GM18873 (cell line): ENCODE measurements at regions not wholly inside any gene's neighbourhood (a gene's known extent, or its start where the extent isn't known, plus 50 kb on each side); places are given as distances from the start of the nearest gene placed in this dataset.

ENCODE experiments used
- ATAC-seq: cut with Tn5 transposase; IDR thresholded peaks from one replicate; pipeline ENCODE4 v1.9.1; 2021; ENCODE audit warnings: mild to moderate bottlenecking, moderate library complexity, moderate number of reproducible peaks; ENCODE audit not compliant: unreplicated experiment, low FRiP score

DNA sequence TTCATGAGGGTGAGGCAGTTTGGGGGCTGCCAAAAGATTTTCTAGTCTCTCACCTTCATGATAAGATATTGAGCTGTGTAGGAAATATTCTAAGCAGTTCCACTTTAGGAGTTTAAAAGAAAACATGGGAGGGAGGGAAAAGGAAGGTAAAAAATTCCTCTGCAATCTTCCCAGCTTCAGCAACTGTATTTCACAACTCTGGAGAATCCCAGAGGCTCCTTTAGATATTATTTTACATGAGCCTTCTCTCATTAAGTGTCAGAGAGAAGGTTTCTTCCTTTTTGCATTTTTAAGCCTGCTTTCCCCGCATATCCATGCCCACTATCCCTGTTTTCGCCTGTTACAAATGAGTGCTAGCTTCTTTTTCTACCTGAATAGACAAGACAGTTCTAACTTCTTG lies 289.4 kb downstream of the CHRM3 start:
- no peak for ATAC-seq

DNA sequence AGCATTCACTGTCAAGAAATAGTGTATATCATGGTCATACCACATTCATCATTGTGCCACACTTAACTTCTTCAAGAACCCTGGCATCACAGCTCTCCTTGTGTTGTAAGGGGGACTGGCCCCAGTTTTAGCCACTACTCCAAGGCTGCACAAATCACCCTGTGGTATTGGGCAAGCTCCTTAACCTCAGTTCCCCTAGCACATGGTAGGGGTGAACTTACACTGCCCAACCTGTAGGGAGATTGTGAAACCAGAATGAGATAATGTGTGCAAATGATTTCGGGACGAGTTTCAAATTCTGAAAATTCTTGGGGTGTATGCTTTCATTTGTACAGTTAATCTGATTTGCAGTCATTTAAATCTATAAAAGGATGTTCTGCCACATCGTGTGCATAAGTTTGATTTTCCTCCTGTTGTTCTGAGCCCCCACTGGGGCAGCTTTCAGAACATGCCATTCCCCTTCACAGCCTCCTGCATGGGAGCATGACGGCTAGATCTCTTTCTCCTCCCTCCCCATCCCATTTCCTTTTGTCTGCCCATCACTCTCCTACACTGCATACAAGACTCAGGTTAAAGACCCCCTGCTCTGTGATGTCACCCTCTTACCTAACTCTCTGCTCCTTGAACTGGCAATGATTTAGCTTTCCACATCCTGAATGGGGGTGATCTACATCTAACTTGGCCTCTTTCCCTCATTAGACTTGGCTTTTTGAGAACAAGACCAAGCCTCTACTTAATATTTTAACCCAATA lies 290.3 kb downstream of the CHRM3 start:
- ATAC-seq: no peak

DNA sequence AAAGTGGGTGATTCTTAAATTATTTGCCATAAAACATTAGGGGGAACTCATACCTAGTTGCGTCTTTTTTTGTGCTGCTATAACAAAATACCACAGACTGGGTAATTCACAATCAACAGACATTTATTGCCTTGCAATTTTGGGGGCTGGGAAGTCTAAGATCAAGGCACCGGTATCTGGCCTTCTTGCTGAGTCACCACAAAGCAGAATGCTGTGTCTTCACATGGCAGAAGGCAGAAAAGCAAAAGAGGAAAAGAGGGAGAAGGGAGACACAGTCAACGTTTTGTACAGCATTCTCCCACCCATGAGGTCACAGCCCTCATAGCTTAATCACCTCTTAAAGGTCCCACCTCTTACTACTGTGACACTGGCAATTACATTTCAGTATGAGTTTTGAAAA lies 291.0 kb downstream of the CHRM3 start:
- ATAC-seq: no peak

DNA sequence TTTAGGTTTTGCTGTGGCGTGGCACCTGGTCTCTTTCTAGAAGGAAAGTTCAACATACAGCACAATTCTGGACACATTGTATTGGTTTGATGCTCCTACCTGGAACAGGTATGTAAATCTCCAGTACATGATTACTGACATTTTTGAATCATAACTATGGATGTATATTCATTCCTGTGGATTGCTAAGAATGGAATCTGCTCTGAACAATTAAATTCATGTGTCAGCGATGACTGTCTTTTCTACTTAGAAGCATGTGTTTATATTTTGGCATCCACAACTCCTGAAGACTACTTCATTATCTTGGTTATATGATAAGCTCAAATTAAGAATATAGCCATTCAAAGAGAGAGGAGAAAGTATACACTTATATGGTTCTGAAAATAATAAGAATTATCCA lies 291.8 kb downstream of the CHRM3 start:
- ATAC-seq: no peak

DNA sequence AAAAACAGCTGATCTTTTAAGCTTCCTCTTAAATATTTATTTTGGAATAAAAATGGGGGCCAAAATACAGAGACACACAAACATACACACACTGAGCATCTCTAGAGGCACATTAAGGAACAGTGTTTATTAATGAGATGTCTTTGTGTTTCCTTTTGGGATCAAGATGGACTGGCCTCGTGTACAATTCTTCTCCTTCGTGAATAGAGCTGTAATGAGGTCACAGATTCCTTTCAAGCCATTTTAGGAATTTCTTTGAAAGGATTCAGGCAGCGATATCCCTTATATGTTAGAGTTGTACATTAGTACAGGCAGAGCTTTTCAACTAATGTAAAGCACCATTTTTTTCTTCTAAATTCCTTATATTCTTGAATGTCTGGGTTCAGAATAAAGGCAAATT lies 295.7 kb downstream of the CHRM3 start:
- ATAC-seq: no peak

DNA sequence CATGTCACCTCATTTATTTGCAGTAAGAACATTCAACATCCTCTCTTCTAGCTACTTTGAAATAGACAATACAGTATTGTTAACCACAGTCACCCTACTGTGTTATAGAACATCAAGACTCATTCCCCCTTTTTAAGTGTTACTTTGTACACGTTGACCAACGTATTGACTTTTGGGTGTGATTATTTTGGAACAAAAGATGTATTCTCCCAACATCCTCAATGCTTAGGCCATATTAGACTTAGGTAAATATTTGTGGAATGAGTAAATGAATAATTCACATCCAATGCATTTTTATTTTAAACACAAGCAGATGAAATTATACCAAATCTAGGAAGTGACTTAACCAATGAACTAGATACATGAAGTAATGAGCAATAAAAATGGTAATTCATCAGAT lies 296.6 kb downstream of the CHRM3 start:
- ATAC-seq: no peak

DNA sequence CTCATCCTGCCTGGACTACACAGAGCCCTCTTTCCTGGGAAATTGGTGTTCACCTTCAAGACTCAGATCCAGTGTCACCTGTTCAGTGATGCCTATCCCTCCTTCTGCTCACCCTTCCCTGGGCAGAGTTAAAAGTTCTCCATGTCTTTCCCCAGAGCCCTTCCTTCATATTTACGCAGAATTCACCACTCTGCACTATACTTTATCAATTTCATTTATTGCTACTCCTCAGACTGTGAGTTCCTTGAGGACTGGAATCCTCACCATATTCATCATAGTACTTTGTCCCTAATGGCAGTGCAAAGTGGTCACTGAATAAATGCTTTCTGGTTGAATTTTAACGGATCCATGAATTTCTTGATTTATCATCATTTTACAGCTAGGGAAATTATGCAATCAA lies 300.0 kb downstream of the CHRM3 start:
- ATAC-seq: no peak

DNA sequence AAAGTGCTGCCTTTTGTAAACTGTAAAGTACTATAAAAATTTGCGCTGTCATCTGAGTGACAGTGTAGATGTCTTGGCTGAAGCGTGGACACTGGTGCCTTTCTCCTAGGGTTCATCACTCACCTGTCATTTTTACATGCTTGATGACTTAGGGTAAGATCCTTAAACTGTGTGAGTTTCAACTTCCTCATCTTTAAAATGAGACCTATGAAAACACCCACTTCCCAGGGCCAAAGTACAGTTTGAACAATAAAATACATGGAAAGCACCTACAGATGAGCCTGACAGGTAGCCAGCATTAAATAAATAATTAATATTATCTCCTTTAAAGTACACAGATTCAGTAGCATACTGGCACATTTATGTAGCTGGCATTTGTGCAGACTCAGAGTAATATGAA lies 309.9 kb downstream of the CHRM3 start:
- ATAC-seq: no peak

DNA sequence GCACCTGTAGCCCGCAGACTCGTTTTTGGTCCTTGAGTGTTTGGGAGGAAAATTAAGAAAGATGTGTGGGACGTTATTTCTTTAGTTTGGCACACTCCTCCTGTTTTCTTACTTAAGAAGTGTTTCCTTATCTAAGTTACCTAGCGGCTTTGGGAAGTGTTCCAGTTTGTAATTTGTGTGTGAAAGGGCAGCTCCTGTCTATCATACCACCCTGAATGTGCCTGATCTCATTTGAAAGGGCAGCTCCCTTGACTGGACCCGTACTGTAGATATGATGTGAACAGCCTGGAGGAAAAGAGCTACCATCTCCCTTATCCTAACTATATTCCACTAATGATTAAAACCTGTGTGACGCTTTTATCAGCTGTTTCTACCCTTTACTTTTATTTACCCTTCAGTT lies 314.3 kb downstream of the CHRM3 start:
- no peak for ATAC-seq

DNA sequence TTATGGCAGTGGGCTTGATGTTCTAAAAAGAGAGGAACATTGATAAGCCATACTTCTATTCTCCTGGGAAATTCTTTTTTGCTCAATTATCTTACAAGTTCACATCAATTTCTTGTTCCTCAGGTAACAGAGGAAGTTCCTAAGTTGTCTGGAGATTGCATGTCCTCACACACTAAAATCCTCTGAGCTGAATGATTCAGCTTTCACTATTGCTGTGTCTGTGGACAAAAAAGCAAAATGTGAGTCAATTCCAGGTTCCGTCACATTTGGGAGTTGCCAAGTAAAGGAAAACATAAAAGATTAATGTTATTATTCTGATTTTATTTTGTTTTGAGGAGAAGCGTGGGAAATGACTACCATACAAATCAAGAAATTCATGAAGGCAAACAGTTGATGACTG lies 316.7 kb downstream of the CHRM3 start:
- no peak for ATAC-seq

DNA sequence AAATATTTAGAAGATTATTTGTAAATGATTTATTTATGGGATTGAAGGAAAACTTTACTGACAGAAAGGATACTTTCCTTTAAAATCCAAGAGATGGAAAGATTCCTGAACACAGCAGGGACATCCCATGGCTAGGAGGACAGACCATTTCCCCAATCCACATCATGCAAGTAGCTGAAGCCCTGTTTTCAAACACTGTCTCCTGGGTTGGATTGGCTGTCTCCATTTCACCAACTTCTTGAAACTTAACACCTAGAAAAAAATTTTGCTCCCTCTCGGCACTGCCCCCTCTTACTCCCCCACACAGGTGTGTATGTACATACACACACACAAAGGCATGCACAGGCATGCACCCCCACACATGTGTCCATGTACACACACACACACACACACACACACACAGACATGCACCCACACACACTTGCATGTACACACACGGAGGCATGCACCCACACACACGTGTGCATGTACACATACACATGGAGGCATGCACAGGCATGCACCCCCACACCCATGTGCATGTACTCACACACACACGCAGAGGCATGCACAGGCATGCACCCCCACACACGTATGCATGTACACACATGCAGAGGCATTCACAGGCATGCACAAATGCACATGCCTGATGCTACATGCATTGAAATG lies 320.0 kb downstream of the CHRM3 start:
- no peak for ATAC-seq

DNA sequence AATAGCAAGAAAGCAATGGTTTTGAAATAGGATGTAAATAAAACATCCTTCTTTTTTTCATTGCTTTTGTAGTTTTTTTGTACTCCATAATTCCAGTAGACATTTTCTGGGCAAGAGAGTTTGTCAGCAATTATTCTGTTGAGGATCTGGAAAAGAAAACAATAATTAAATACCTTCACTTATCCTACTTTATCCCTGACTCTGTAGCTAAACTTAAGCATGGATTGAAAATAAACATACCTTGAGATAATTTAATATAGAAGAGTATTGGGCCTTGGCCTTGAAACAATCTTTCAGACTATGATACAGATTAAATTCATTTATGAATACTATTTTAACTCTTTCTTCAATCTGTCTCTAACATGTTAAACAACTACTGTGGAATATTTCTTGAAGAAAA lies 321.2 kb downstream of the CHRM3 start:
- no peak for ATAC-seq

DNA sequence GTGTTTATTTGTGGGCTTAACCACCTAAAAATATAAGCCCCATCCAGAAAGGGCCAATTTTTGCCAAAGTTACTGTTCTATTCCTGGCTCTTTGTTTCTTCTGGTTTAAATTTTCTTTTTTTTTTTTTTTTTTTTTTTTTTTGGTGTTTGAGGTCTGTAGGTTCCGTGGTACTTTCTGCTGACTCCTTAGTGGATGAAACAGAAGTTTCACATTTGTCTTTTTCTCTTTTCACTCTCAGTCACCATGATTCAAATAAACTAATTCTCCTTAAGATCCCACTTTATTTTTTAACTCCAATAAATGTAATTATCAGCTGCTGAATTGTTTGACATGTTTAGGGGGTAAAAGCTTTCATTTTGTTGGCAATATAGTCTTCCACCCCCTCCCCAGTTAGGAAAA lies 322.3 kb downstream of the CHRM3 start:
- no peak for ATAC-seq

DNA sequence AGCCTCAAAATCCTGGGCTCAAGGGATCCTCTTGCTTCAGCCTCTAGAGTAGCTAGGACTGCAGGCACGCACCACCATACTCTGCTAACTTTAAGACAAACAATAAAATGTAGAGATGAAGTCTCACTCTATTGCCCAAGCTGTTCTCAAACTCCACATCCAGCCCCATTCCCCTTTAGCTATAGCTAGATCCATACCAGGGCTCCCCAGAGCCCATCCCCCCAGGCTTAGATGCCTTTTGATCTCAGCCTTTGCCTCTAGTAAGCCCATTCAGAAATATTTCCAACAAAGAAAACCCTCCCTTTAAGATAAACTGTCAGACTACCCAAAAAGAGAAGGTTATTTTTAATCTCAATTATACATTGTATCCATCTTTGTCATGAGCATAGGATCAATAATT lies 325.4 kb downstream of the CHRM3 start:
- ATAC-seq: no peak

DNA sequence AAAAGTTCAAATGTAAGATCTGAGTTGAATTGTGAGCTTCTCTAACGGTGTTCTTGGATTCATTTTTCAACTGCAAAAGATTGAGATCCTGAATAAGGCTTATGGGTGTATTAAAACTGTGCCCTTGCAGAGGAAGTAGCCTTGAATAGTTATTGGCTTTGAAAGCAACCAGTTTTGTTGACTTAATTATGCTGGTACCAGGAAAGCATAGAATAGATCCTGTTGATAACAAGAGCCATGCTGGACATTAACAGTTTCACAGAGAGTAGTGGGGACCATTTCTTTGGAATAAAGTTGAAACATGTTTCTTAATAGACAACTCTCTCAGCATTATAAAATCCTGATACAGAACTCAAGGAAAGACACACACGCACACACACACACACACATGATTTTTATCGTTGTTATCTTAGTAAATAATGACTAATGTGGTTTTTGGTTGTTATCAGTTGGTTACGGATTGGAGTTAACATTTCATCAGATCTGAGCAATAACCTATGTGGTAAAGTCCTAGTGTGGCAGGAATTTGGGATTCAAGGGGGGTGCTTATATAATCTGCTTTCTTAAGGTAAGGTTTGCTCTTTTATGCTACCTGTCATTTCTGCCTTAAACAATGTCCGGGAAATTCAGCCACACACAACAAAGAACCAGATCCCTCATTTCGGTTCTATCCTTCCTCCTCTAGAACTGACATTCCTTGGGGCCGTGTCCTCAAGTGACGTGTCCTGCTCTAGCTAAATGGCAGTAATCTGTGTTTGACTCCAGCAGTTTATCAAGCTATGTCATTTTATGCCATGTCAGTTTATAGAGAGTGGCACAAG lies 330.9 kb downstream of the CHRM3 start:
- no peak for ATAC-seq

DNA sequence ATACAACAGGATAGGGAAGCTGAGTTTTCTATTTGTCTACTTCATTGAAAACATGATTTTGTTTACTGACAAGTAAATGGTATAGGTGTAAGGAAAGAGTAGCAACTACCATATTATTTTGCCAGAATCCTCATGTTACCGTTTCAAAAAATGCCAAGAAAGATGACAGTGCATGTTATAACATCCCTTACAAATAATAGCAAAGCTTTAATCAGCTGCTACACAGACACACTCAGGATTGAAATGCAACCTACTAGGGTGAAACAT lies 331.5 kb downstream of the CHRM3 start:
- ATAC-seq: no peak

DNA sequence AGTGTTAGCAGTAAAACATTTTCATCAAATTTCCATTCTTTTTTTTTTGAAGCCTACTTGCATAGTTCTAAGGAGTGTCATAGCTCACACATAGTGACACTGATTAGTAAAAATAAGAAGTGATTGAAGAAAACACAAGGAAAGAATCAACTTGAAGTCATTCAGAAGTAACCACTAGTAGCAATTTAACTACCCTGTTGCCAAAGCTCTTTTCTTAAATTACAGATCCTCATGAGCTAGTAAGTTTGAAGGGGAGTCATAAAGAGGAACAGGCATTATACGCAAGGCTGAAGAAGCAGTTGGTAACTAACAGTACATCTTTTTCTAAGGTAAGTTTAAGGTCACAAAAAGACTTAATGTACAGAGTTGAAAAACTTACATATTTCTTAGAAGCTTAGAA lies 332.2 kb downstream of the CHRM3 start:
- no peak for ATAC-seq

DNA sequence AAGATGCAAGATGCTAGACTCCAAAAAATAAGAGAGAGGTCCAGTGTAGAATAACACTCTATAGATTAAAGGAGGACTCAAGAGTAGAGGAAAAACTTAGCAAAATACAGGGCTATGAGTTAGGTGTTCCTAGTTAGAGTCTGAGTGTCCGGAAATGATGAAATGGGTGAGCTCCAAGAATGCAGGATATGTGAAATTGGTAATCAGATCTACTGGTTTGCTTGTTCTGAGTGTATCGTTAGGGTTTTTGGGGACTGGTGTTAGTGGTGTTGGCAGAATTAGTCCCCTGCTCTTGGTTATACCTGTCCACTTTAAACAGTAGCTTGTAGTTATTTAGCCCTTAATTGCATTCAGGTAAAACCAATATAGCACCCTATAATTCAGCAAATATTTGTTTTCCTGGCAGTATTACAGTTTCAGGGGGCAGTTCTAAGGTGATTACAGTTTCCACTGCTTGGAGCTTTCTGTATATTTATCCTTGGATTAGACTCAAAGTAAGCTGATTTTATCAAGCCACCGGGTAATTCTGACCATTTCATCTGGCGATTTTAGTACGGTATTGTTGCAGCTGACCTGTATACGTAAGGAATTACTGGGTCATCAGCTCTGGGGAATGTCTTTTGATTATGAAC lies 332.7 kb downstream of the CHRM3 start:
- no peak for ATAC-seq

DNA sequence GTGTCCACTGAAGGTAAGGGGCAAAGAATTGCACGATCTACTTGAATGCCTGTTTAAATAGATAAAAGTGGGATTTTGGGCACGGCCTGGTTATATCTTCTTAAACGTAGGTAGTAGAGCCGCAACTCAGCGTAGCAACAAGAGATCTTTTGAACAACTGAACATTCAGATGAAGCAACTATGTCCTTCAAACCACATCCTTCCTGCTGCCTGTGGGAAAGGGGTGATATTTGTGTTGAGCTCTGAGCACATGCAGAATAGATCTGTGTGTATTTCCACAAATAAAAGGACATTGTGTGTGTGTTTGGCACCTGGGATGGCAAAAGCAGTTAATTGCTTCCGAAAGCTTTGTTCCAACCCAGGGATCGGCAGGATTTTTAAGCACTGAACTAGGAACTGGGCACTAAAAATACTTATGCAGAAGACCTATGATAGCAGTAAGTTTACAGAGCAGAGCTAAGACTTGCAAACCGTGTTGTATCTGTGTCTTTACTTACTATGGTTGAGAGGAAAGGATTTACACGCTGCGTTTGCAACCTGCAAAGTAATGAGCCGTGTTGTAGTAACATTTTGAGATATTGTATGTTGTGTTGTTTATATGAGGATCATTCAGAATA lies 333.4 kb downstream of the CHRM3 start:
- no peak for ATAC-seq

DNA sequence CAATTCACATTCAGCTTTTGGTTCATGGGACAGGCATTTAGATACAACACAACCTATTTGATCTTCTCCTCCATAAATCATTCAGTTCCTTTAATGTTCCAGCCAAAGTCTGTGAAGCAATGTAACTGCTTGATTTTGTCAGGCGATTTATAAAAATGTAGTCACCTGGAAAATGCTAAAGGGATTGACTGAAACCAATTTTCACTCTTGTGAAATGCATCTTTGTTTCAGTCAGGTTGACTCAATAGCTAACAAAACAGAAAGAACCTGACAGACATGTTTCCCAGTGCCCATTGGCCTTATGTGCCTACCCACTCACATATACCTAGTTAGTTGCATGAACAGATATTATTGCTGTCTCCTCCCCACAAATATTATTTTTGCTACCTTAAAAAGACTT lies 335.7 kb downstream of the CHRM3 start:
- no peak for ATAC-seq

DNA sequence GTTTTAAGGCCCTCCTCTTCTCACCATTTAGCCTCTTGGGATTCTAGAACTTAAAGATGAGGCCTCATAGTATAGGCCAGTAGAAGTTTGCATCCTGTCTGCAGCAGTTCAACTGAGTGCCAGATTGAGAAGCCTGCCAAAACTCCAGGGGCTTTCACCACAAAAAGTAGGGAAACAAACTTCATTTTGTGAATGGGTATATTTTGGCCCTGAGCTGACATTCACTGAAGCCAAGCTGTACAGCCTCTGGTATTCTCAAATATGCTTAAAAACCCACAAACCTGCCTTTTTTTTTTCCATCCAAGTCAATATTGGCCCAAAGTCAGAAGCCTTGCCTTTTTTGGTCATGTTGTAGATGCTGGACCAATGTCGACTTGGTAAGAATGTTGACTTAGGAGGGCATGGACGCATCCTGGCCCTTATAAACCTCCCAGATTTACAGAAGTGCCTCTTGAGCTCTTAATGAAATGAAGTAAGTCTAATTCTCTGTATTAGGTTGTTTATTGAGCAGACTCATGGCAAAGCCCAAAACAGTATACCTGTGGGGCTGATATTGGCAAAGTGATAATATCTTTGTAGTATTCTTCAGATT lies 337.5 kb downstream of the CHRM3 start:
- no peak for ATAC-seq
